IMR-90 (cell line): ENCODE measurements at regions not wholly inside any gene's neighbourhood (a gene's known extent, or its start where the extent isn't known, plus 50 kb on each side); places are given as distances from the start of the nearest gene placed in this dataset.

Source experiments
- ATAC-seq: fragments of 200-7000 bp; cut with Tn5 transposase; 2 replicates; pipeline ENCODE4 v1.9.1; 2020; ENCODE audit warnings: low read depth, mild to moderate bottlenecking, moderate library complexity
- BruUV-seq: library from RNA; stranded (reverse); fragments of 400-500 nt; replicated peaks from 2 replicates; lab custom pipeline; 2021; lab: Mats Ljungman, UMichigan
- CTCF ChIA-PET: fragments of 300-600 bp; formaldehyde crosslinking; extraction: SDS; loops from one replicate; lab custom pipeline; 2021; ENCODE audit warnings: antibody characterized with exemption; lab: Yijun Ruan, JAX
- POLR2A ChIA-PET: fragments of 300-600 bp; sonication (Branson Sonifier 250); formaldehyde crosslinking; loops from one replicate; lab custom pipeline; 2022; ENCODE audit warnings: antibody characterized with exemption; ENCODE audit not compliant: unreplicated experiment; lab: Charles Lee
- DNase-seq: peaks from one replicate; pipeline ENCODE4 v3.0.0; 2013
- H2AFZ ChIP-seq: replicated peaks from 2 replicates; pipeline ENCODE3; 2013; ENCODE audit warnings: low read length, mild to moderate bottlenecking; ENCODE audit not compliant: poor library complexity
- H2AK5ac ChIP-seq: 2 replicates; pipeline ENCODE4 v1.6.1; 2013; ENCODE audit warnings: low read depth, low read length, inconsistent platforms
- H2AK9ac ChIP-seq: replicated peaks from 2 replicates; pipeline ENCODE3; 2013; ENCODE audit warnings: mild to moderate bottlenecking, low read depth, low read length, moderate library complexity; ENCODE audit not compliant: poor library complexity
- H2BK120ac ChIP-seq: 2 replicates; pipeline ENCODE4 v1.6.1; 2013; ENCODE audit warnings: low read depth, low read length, inconsistent platforms
- H2BK15ac ChIP-seq: 3 replicates; pipeline ENCODE4 v1.6.1; 2013; ENCODE audit warnings: low read depth, low read length, inconsistent platforms
- H2BK20ac ChIP-seq: 2 replicates; pipeline ENCODE4 v1.6.1; 2013; ENCODE audit warnings: low read depth, mild to moderate bottlenecking, inconsistent platforms, low read length, moderate library complexity
- H2BK5ac ChIP-seq: 2 replicates; pipeline ENCODE4 v1.6.1; 2013; ENCODE audit warnings: mild to moderate bottlenecking, low read depth, low read length, inconsistent platforms; ENCODE audit not compliant: poor library complexity, severe bottlenecking
- H3K14ac ChIP-seq: replicated peaks from 2 replicates; pipeline ENCODE4 v1.6.1; 2013; ENCODE audit warnings: low read depth, low read length, inconsistent platforms
- H3K18ac ChIP-seq: 2 replicates; pipeline ENCODE4 v1.6.1; 2013; ENCODE audit warnings: low read depth, low read length, control low read depth
- H3K23ac ChIP-seq: 2 replicates; pipeline ENCODE4 v1.6.1; 2013; ENCODE audit warnings: low read depth, low read length, inconsistent platforms
- H3K27ac ChIP-seq: 2 replicates; pipeline ENCODE4 v1.5.1; 2013; ENCODE audit warnings: mild to moderate bottlenecking, control low read depth, low read length; ENCODE audit not compliant: insufficient read depth
- H3K27me3 ChIP-seq: 2 replicates; pipeline ENCODE4 v1.6.1; 2013; ENCODE audit warnings: low read length; ENCODE audit not compliant: control insufficient read depth, insufficient read depth
- H3K36me3 ChIP-seq: 2 replicates; pipeline ENCODE4 v1.6.1; 2013; ENCODE audit warnings: low read length, mixed read lengths; ENCODE audit not compliant: control insufficient read depth, insufficient read depth
- H3K4ac ChIP-seq: 2 replicates; pipeline ENCODE4 v1.6.1; 2013; ENCODE audit warnings: low read depth, low read length, inconsistent platforms
- H3K4me1 ChIP-seq: 2 replicates; pipeline ENCODE4 v1.6.1; 2013; ENCODE audit warnings: low read length, mixed read lengths; ENCODE audit not compliant: control insufficient read depth, insufficient read depth
- H3K4me2 ChIP-seq: 2 replicates; pipeline ENCODE4 v1.6.1; 2013; ENCODE audit warnings: low read depth, mild to moderate bottlenecking, control low read depth, low read length, moderate library complexity
- H3K4me3 ChIP-seq: 2 replicates; pipeline ENCODE4 v1.5.1; 2013; ENCODE audit warnings: low read depth, mild to moderate bottlenecking, control low read depth, low read length, moderate library complexity; ENCODE audit not compliant: insufficient read depth
- H3K56ac ChIP-seq: 2 replicates; pipeline ENCODE4 v1.6.1; 2013; ENCODE audit warnings: low read length, inconsistent platforms; ENCODE audit not compliant: insufficient read depth; ENCODE audit errors: extremely low read depth
- H3K79me1 ChIP-seq, 2 experiments: 2 replicates each; pipeline ENCODE4 v1.6.1; 2013; ENCODE audit warnings: low read length in 2 of 2, inconsistent platforms in 1 of 2, low read depth in 1 of 2
- H3K9ac ChIP-seq: 2 replicates; pipeline ENCODE4 v1.6.1; 2013; ENCODE audit warnings: low read depth, low read length, control low read depth
- H3K9me1 ChIP-seq: 2 replicates; pipeline ENCODE4 v1.6.1; 2013; ENCODE audit warnings: low read length, inconsistent platforms; ENCODE audit not compliant: insufficient read depth
- H3K9me3 ChIP-seq: 2 replicates; pipeline ENCODE4 v1.6.1; 2013; ENCODE audit warnings: low read length; ENCODE audit not compliant: control insufficient read depth, insufficient read depth
- H4K20me1 ChIP-seq: 2 replicates; pipeline ENCODE4 v1.6.1; 2013; ENCODE audit warnings: low read length, inconsistent platforms; ENCODE audit not compliant: insufficient read depth
- H4K5ac ChIP-seq: 2 replicates; pipeline ENCODE4 v1.6.1; 2013; ENCODE audit warnings: mild to moderate bottlenecking, low read depth, low read length, control low read depth
- H4K8ac ChIP-seq, 2 experiments: 2 replicates each; pipeline ENCODE4 v1.6.1; 2013; ENCODE audit warnings: low read depth in 2 of 2, low read length in 2 of 2, control low read depth in 1 of 2, inconsistent platforms in 1 of 2
- H4K91ac ChIP-seq: 2 replicates; pipeline ENCODE4 v1.6.1; 2013; ENCODE audit warnings: low read depth, low read length, inconsistent platforms; ENCODE audit not compliant: insufficient read depth
- BHLHE40 ChIP-seq: fragments of 150-350 bp; IDR thresholded peaks from 2 replicates; pipeline ENCODE4 v1.6.1; 2016; ENCODE audit warnings: mild to moderate bottlenecking, low read depth, low read length
- CEBPB ChIP-seq: IDR thresholded peaks from 2 replicates; pipeline ENCODE4 v1.6.1; 2012; ENCODE audit warnings: low read depth, low read length, improper control_type of control experiment
- CHD1 ChIP-seq: IDR thresholded peaks from 2 replicates; pipeline ENCODE4 v1.6.1; 2012; ENCODE audit warnings: low read depth, low read length, improper control_type of control experiment
- NFE2L2 ChIP-seq: fragments of 150-350 bp; IDR thresholded peaks from 2 replicates; pipeline ENCODE4 v1.6.1; 2016; ENCODE audit warnings: low read depth, mild to moderate bottlenecking, low read length
- WGBS, 2 experiments: methylation state at CpG; one replicate each; pipeline versions ENCODE4 v1.1.5 to v1.1.7; 2013; ENCODE audit warnings: missing lambda C conversion rate in 2 of 2; ENCODE audit not compliant: insufficient read length in 1 of 2; ENCODE audit errors: extremely low coverage in 2 of 2; 5-methylcytosine and 5-hydroxymethylcytosine counted together
- dilution Hi-C: fragments of 300-500 bp; cut with HindIII; formaldehyde crosslinking; loops from one replicate; pipeline ENCODE4 v1.14.3; 2018; ENCODE audit warnings: low sequenced_read_pairs; ENCODE audit not compliant: unreplicated experiment
- in situ Hi-C: fragments of 300-500 bp; cut with MboI; formaldehyde crosslinking; loops from 3 replicates; pipeline ENCODE4 v1.14.3; 2019; ENCODE audit warnings: low sequenced_read_pairs, inconsistent platforms, mixed read lengths
- intact Hi-C: fragments of 100-400 bp; cut with micrococcal nuclease; formaldehyde crosslinking; loops from 2 replicates; pipeline ENCODE4 v1.10.0; 2022

DNA sequence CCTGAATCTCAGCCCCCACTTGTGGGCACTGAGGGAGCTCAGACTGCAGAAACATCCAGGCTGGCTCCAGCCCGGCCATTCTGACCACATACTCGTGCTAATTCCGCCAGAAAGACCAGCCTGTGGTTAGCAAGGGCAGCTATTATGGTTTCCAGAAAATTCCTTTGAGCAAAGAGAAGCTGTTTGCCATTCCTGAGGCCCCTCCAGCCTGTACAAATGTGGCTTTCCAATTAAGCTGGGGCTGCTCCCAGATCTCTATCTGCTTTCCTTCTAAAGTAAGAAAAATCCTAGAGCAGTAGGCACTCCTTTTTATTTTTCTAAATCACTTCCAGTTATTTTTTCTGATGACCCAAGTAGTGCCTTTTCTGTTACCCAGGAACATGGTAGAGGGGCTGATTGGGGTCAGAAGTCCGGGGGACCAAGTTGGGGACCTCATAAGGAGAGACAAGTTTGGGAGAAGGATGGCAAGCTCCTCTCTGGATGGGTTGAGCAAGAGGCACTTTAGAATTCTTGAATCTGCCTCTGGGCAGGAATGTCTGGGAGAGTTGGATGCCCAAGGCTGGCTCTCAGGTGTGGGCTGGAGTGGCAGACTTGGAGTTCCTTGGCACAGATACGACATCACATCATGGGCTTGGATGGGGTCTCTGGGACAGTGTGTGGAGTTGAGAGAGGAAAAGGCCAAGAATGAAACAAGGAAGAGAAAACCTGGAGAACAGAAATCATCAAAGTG lies 83.3 kb upstream of the TNRC6C start:
- dilution Hi-C loops = no loop called here
- Histone ChIP-seq H3K56ac (no peak overlapping the region), H3K9me1 (no peaks in the 10 kb centered on the region), H2BK20ac (no peak overlapping the region), H3K4me2 (no peak overlapping the region), H2AFZ (no peak overlapping the region), H2BK5ac (no peak overlapping the region), H2AK5ac (no peak overlapping the region), H3K79me1 (no peaks in the 10 kb centered on the region), H3K23ac (no peak overlapping the region), H3K9me3 (peaks cover 11% of the 10 kb centered on the region), H4K8ac (no peak overlapping the region), H3K14ac (no peak overlapping the region), H3K4me1 (no peaks in the 10 kb centered on the region), H4K91ac (no peak overlapping the region), H2AK9ac (no peak overlapping the region), H3K4me3 (no peak overlapping the region), H3K36me3 (no peaks in the 10 kb centered on the region), H3K27me3 (peaks cover 21% of the 10 kb centered on the region), H4K20me1 (no peaks in the 10 kb centered on the region; the same call in 1 of the 2 replicates), H3K9ac (no peak overlapping the region), H4K5ac (no peak overlapping the region), H3K27ac (no peak overlapping the region), H3K4ac (no peak overlapping the region), H2BK120ac (no peak overlapping the region), H2BK15ac (no peak overlapping the region), H3K18ac (no peak overlapping the region)
- BruUV-seq = no TSS peak
- ChIA-PET POLR2A (no interaction called here), CTCF (no interaction called here)
- intact Hi-C loops = no loop called here
- in situ Hi-C loops = no loop called here
- 71% methylated on average over 1 of the region's 5 CpGs; no CpG with 5 or more reads in 1 of the 2 experiments for WGBS, 2 experiments
- TF ChIP-seq CEBPB = no peak
- TF ChIP-seq NFE2L2 = no peak
- TF ChIP-seq BHLHE40 = peak; percentile 72; the same call in 1 of the 2 replicates
- TF ChIP-seq CHD1 = no peak
- DNase-seq = peak; percentile 44
- peak; percentile 80 for ATAC-seq
